Left lung (tissue), 4 donors: ENCODE measurements at regions not wholly inside any gene's neighbourhood (a gene's known extent, or its start where the extent isn't known, plus 50 kb on each side); places are given as distances from the start of the nearest gene placed in this dataset.
A peak's percentile ranks its signal among the peaks of the same experiment; 100 is the strongest.

Source experiments
- ATAC-seq: fragments of 200-7000 bp; cut with Tn5 transposase; one replicate; pipeline ENCODE4 v1.9.1; 2020; ENCODE audit warnings: moderate library complexity
- DNase-seq, 4 donors: peaks; one replicate each; pipeline ENCODE4 v3.0.0-alpha.2; 2013 to 2020
- H3K27ac ChIP-seq, 2 donors: fragments of 200-600 bp; sonication (generic) in 1 of 2; one replicate each; pipeline versions ENCODE4 v1.5.0 to v1.8.0; 2020 to 2021
- H3K27me3 ChIP-seq, 2 donors: fragments of 200-600 bp; sonication (generic) in 1 of 2; one replicate each; pipeline versions ENCODE4 v1.5.0 to v1.8.0; 2020 to 2021
- H3K36me3 ChIP-seq, 2 donors: fragments of 200-600 bp; sonication (generic) in 1 of 2; one replicate each; pipeline versions ENCODE4 v1.5.0 to v1.8.0; 2020 to 2021
- H3K4me1 ChIP-seq, 2 donors: fragments of 200-600 bp; one replicate each; pipeline ENCODE4 v1.8.0; 2021
- H3K4me3 ChIP-seq, 2 donors: fragments of 200-600 bp; sonication (generic) in 1 of 2; one replicate each; pipeline versions ENCODE4 v1.5.0 to v1.8.0; 2020 to 2021; ENCODE audit warnings: mild to moderate bottlenecking in 1 of 2
- H3K9me3 ChIP-seq, 2 donors: fragments of 200-600 bp; sonication (generic) in 1 of 2; one replicate each; pipeline versions ENCODE4 v1.5.0 to v1.8.0; 2020 to 2021
- intact Hi-C, 2 donors: fragments of 100-400 bp; cut with DNase I; formaldehyde crosslinking; loops; one replicate each; pipeline versions ENCODE4 v1.11.2 to v1.14.2; 2022
- TF ChIP-seq, protein P1 (sequence below), 2 donors: fragments of 200-600 bp; sonication (generic) in 1 of 2; IDR thresholded peaks; one replicate each; pipeline versions ENCODE4 v1.5.0 to v1.8.0; 2021; ENCODE audit warnings: antibody characterized with exemption in 2 of 2
- donor health status: DM: no; HTN: yes; CAD: no.
- donor health status: DM: no; HTN: no; CAD: no.

DNA sequence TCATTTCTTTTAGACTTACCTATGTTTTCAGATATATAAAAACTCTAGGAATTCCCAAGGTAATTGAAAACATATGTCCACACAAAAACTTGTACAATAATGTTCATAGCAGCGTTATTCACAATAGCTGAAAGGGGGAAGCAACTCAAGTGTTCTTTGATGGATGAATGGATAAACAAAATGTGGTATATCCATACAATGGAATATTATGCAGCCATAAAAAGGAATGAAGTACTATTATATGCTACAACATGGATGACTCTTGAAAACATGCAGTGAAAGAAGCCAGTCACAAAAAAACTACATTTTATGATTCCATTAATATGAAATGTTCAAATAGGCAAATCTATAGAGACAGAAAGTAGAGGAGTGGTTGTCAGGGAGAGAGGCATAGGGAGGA, 62.2 kb upstream of the WDR26 start:
- Histone ChIP-seq H3K36me3 (no peaks in the 10 kb centered on the region), H3K4me3 (no peak overlapping the region)
- no peak for ATAC-seq

DNA sequence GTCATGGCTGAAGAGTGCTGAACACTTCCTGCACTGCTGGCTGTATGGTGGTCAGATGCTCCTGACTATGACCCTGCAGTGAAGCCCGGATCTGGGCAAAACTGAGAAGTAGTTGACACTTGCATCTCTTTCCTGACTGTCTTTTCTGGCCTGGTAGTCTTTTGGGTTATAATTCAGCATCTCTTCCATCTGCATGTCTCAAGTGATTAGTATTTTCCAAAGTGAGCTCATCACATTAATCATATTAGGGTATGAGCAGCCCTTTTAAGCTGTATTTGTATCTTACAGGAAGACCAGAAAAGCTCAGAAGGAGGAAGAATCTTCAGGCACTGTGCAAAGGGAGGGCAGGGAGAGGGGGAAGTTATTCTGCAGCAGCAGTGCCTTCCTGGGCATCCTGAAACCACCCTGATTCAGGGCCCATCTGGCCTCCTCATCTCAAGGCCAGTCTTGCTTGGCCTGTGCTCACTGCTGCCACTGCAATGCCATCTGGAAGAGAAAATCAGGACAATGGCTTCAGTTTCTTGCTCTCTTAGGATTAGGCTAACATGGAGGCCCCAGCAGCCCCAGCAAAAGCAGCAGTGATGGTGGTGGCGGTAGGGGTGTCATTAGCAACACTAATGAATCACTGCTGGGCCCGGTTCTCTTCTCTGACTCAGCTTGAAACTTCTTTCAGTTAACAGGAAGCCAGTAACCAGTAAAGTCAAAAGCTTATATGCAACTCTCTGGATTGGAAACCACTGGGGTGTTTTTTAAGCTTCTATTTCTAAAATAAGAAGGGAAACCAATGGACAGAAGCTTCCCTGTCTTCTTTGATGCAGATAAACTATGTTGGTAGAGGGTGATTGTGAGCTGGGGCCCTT, 63.3 kb upstream of the WDR26 start:
- intact Hi-C loops = no loop called here
- peak; percentile 70 for ATAC-seq

More for the DNA sequence above, 62.2 kb upstream of the WDR26 start:
- DNase-seq = no peak
- TF ChIP-seq, protein P1, sequence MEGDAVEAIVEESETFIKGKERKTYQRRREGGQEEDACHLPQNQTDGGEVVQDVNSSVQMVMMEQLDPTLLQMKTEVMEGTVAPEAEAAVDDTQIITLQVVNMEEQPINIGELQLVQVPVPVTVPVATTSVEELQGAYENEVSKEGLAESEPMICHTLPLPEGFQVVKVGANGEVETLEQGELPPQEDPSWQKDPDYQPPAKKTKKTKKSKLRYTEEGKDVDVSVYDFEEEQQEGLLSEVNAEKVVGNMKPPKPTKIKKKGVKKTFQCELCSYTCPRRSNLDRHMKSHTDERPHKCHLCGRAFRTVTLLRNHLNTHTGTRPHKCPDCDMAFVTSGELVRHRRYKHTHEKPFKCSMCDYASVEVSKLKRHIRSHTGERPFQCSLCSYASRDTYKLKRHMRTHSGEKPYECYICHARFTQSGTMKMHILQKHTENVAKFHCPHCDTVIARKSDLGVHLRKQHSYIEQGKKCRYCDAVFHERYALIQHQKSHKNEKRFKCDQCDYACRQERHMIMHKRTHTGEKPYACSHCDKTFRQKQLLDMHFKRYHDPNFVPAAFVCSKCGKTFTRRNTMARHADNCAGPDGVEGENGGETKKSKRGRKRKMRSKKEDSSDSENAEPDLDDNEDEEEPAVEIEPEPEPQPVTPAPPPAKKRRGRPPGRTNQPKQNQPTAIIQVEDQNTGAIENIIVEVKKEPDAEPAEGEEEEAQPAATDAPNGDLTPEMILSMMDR (IDR thresholded peaks at IDR 0.05) = no peak
- no peaks in the 10 kb centered on the region for H3K9me3 ChIP-seq
- H3K27ac ChIP-seq = peak overlapping the region; percentile 49 to 87
- H3K4me1 ChIP-seq = peaks cover 10 to 24% of the 10 kb centered on the region in 2 donors
- no peaks in the 10 kb centered on the region for H3K27me3 ChIP-seq
- intact Hi-C loops = no loop called here

DNA sequence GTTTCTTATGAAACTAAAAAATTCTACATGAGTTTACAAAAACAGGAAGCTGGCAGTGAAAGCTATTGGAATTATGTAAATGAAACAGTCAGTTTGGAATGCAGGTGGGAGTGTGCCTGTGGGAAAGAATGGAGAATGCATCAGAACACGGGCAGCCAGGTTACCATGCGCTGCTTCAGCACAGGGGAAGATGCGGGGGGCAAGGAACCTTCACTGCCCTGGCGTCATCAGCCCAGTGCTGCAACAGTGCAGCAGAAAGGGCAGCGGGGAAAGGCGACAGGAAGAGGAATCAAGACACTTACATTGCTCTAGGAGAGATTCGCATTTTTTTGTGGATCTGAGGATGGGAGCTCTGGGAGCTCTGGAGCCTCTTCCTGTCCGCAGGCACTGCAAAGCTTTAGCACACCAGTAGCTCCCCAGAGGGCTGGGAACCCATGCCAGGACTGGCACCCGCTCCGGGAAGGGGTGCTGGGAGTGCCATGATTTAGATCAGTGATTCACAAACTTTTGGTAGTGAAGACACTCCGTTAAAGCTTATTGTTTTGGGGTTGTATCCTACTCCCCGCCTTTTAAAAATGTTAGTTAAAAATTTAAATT, 64.1 kb upstream of the WDR26 start:
- peak; percentile 21 for ATAC-seq
- DNase-seq = no peak
- intact Hi-C loops = no loop called here

More for the DNA sequence above, 63.3 kb upstream of the WDR26 start:
- Histone ChIP-seq H3K9me3 (no peaks in the 10 kb centered on the region), H3K4me1 (peaks cover 17 to 35% of the 10 kb centered on the region in 2 donors), H3K4me3 (no peak overlapping the region), H3K27ac (peak overlapping the region; percentile 49 to 87), H3K36me3 (no peaks in the 10 kb centered on the region), H3K27me3 (no peaks in the 10 kb centered on the region)
- DNase-seq = peak in 1 of 4 donors; percentile 53
- TF ChIP-seq, protein P1 (IDR thresholded peaks at IDR 0.05) = no peak

DNA sequence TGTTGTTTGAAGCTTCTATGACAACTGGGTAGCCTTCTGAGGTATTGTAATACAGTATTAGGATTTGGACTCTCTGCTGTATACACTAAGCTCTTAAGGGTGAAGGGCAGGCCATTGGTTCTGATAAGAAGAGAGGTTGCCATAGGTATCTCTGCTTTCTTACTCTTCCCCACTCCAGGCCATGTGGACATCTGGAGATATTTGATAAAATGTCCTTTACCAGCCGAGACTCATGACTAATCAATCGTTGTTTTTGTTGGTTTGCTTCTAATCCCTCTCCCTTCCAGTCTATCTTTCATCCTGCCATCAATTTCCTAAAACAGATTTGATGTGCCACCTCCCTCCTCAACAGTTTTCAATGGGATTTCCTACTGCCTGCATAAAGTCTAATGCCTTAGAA, 64.6 kb upstream of the WDR26 start:
- Histone ChIP-seq H3K9me3 (no peaks in the 10 kb centered on the region), H3K27ac (peak overlapping the region; percentile 49 to 87), H3K27me3 (no peaks in the 10 kb centered on the region), H3K4me1 (peaks cover 30 to 47% of the 10 kb centered on the region in 2 donors), H3K4me3 (no peak overlapping the region), H3K36me3 (no peaks in the 10 kb centered on the region)
- no peak for DNase-seq
- TF ChIP-seq, protein P1 (IDR thresholded peaks at IDR 0.05) = no peak
- no peak for ATAC-seq
- intact Hi-C loops = no loop called here

More for the DNA sequence above, 64.1 kb upstream of the WDR26 start:
- Histone ChIP-seq H3K27ac (peak overlapping the region; percentile 49 to 87), H3K36me3 (no peaks in the 10 kb centered on the region), H3K27me3 (no peaks in the 10 kb centered on the region), H3K4me3 (no peak overlapping the region), H3K9me3 (no peaks in the 10 kb centered on the region), H3K4me1 (peaks cover 25 to 42% of the 10 kb centered on the region in 2 donors)
- TF ChIP-seq, protein P1 (IDR thresholded peaks at IDR 0.05) = no peak

DNA sequence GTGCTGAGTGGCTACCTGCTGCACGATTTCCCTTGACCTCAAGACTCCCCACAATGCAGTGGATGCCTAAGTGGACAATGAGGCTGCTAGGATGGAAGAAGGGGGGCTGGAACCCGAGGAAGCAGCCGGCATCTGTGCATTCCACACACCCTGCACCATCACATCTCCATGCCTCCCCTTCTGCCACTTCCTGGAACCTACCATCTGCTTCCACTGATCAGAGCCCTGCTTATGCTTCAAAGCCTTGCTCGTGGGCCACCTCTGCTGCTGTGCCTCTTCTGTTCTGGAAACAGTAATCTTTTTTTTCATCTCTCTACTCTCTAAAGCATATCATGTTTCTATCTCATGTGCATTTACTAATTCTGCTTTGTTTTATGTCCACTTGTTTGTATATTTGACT, 66.2 kb upstream of the WDR26 start:
- Histone ChIP-seq H3K4me3 (no peak overlapping the region), H3K27me3 (no peaks in the 10 kb centered on the region), H3K9me3 (no peaks in the 10 kb centered on the region), H3K36me3 (no peaks in the 10 kb centered on the region), H3K4me1 (peaks cover 31 to 48% of the 10 kb centered on the region in 2 donors), H3K27ac (no peak overlapping the region)
- no peak for DNase-seq
- ATAC-seq = no peak
- TF ChIP-seq, protein P1 (IDR thresholded peaks at IDR 0.05) = no peak
- intact Hi-C loops = no loop called here
